Skin epidermis (tissue), 12 donors: ENCODE measurements at regions not wholly inside any gene's neighbourhood (a gene's known extent, or its start where the extent isn't known, plus 50 kb on each side); places are given as distances from the start of the nearest gene placed in this dataset.
A peak's percentile ranks its signal among the peaks of the same experiment; 100 is the strongest.
"Not testable (repeated sequence)": the region's sequence is repeated elsewhere in the genome, so short reads cannot be mapped to it uniquely, and the experiment has no call there.

ENCODE experiments used
- H3K27ac ChIP-seq, 21 experiments: fragments of 200-600 bp; sonication (generic) in 11 of 21; one replicate each; pipeline ENCODE4 v1.5.0; 2020; ENCODE audit warnings: mild to moderate bottlenecking in 3 of 21, inconsistent platforms in 2 of 21, moderate library complexity in 2 of 21
- H3K4me3 ChIP-seq, 7 experiments: fragments of 200-600 bp; sonication (generic) in 2 of 7; one replicate each; pipeline ENCODE4 v1.5.0; 2020; ENCODE audit warnings: inconsistent platforms in 2 of 7, mild to moderate bottlenecking in 2 of 7, moderate library complexity in 1 of 7

GRCh38 chr15:91412138-91412928 lies 312.3 kb downstream of the SV2B start:
- H3K4me3 ChIP-seq = no peak overlapping the region
- H3K27ac ChIP-seq = no peak overlapping the region

- H3K4me3 ChIP-seq = no peak overlapping the region
- H3K27ac ChIP-seq = no peak overlapping the region
These were observed 313.1 kb downstream of the SV2B start for GRCh38 chr15:91413142-91413541.

- Histone ChIP-seq H3K4me3 (no peak overlapping the region), H3K27ac (no peak overlapping the region)
These were observed 314.1 kb downstream of the SV2B start for GRCh38 chr15:91414124-91414523.

- not testable (repeated sequence) for H3K27ac ChIP-seq, H3K4me3 ChIP-seq
These were observed 315.2 kb downstream of the SV2B start for GRCh38 chr15:91415258-91415657.

- Histone ChIP-seq H3K27ac (no peak overlapping the region), H3K4me3 (no peak overlapping the region)
These were observed 320.6 kb downstream of the SV2B start for GRCh38 chr15:91420689-91421088.

GRCh38 chr15:91422797-91423196 lies 322.7 kb downstream of the SV2B start:
- no peak overlapping the region for H3K27ac ChIP-seq

GRCh38 chr15:91424001-91424400 lies 323.9 kb downstream of the SV2B start:
- H3K27ac ChIP-seq = no peak overlapping the region
- H3K4me3 ChIP-seq = no peak overlapping the region

More at GRCh38 chr15:91422797-91423196, 322.7 kb downstream of the SV2B start:
- no peak overlapping the region for H3K4me3 ChIP-seq

GRCh38 chr15:91426412-91426811 lies 326.4 kb downstream of the SV2B start:
- H3K27ac ChIP-seq = no peak overlapping the region
- H3K4me3 ChIP-seq = no peak overlapping the region

- H3K4me3 ChIP-seq = no peak overlapping the region
- H3K27ac ChIP-seq = no peak overlapping the region
These were observed 329.9 kb downstream of the SV2B start for GRCh38 chr15:91429973-91430372.

- H3K27ac ChIP-seq = no peak overlapping the region
- no peak overlapping the region for H3K4me3 ChIP-seq
These were observed 331.1 kb downstream of the SV2B start for GRCh38 chr15:91431041-91431715.

GRCh38 chr15:91435113-91435512 lies 335.1 kb downstream of the SV2B start:
- Histone ChIP-seq H3K4me3 (no peak overlapping the region), H3K27ac (no peak overlapping the region)

GRCh38 chr15:91444656-91445055 lies 344.6 kb downstream of the SV2B start:
- Histone ChIP-seq H3K4me3 (no peak overlapping the region), H3K27ac (no peak overlapping the region)

- no peak overlapping the region for H3K4me3 ChIP-seq
- no peak overlapping the region for H3K27ac ChIP-seq
These were observed 345.7 kb downstream of the SV2B start for GRCh38 chr15:91445695-91446228.

- Histone ChIP-seq H3K27ac (no peak overlapping the region), H3K4me3 (no peak overlapping the region)
These were observed 348.1 kb downstream of the SV2B start for GRCh38 chr15:91447991-91448644.

- H3K4me3 ChIP-seq, H3K27ac ChIP-seq: not testable (repeated sequence)
These were observed 353.3 kb downstream of the SV2B start for GRCh38 chr15:91453376-91453775.

- Histone ChIP-seq H3K4me3 (no peak overlapping the region), H3K27ac (peak overlapping the region in 3 of 21 experiments; percentile 37 to 76 (median 58))
These were observed 356.2 kb downstream of the SV2B start for GRCh38 chr15:91456251-91456718.

GRCh38 chr15:91456921-91457320 lies 356.9 kb downstream of the SV2B start:
- H3K27ac ChIP-seq = peak overlapping the region in 2 of 21 experiments; percentile 58 to 76
- H3K4me3 ChIP-seq = no peak overlapping the region

- no peak overlapping the region for H3K4me3 ChIP-seq
- no peak overlapping the region for H3K27ac ChIP-seq
These were observed 361.3 kb downstream of the SV2B start for GRCh38 chr15:91461377-91461776.

GRCh38 chr15:91465086-91465485 lies 365.0 kb downstream of the SV2B start:
- H3K4me3 ChIP-seq = no peak overlapping the region
- H3K27ac ChIP-seq = no peak overlapping the region

- Histone ChIP-seq H3K4me3 (no peak overlapping the region), H3K27ac (no peak overlapping the region)
These were observed 365.6 kb downstream of the SV2B start for GRCh38 chr15:91465696-91466095.
